ENCODE measurements at regions not wholly inside any gene's neighbourhood (a gene's known extent, or its start where the extent isn't known, plus 50 kb on each side); places are given as distances from the start of the nearest gene placed in this dataset.

DNA sequence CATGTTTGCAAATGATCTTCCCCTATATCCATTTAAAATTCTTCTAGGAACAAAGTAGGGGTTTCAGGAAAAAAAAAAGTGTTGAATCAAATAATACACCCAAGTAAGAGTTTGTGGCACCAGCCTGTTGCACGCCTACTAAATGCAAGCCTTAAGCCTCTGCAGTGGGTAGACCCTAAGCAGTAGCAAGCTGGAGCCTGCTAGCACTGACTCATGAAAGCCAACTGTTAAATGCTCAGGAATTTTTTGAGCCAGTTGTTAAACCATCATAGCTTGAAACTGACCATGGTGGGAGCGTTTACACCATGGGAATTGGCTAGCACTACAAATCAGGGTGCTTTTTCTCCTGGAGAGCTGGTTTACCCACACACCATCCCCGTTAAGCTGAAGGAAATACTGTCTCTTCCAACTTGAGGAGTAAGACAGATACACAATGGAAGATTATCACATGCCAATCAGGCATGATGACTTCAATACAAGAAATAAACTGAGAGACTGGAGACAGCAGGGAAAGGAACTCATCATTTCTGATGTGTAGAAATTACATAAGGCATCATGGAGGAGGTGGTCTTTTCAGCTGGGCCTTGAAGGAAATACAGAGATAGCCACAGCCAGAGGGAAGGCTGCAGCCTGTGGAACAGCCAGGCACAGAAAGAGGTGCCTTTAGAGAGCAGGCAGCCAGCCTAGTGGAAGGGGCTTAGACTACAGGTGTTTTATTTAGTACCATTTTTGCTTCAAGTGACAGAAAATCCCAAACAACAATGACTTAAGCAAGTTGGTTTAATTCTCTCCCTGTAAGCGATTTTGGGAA is 110.8 kb downstream of the SNX5 start:
- H3K9me2 ChIP-seq (ENCODE audit: insufficient read depth, low read length) = no peaks in the 10 kb centered on the region

DNA sequence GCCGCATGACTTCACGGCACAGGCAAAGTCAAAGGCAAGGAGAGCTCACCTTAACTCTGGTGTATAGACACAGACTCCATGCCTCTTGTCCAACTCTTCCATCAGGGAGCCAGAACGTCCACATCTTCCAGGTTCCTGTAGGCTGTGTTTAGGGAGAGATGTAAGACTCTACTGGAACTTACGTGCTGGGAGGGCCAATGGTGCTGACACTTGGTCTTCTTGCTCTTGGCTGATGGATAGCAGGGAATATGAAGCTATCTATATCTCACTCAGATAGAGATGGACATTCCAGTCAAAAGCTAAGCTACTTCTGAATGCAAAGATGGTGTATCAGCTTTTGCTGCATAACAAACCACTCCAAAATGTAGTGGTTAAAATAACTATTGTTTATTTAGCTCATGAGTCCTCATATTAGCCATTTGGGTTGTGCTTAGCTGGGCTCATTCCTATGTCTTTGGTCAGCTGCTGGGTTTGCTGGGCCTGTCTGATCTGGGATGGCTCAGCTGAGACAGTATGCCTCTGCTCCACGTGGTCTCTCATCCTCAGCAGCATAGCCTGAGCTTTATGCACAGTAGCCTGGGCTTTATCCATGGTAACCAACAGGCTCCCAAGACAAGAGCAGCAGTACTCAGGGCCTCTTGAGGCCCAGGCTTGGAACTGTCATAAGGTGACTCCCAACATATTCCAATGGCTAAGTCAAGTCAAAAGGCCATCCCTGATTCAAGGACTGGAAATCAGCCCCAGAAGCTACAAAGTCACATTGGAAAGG is 111.6 kb downstream of the SNX5 start:
- H3K9ac ChIP-seq (ENCODE audit: low read length) = no peak overlapping the region
- H2AFZ ChIP-seq (ENCODE audit: low read depth, low read length) = no peak overlapping the region
- no peak overlapping the region for H3K4me3 ChIP-seq (ENCODE audit: low read length)
- H3F3A ChIP-seq (ENCODE audit: insufficient read depth, low read length, poor library complexity, severe bottlenecking) = no peaks in the 10 kb centered on the region
- H3K36me3 ChIP-seq (ENCODE audit: insufficient read depth, low read length) = no peaks in the 10 kb centered on the region
- H3K4me2 ChIP-seq (ENCODE audit: low read length) = no peak overlapping the region
- H3K27me3 ChIP-seq (ENCODE audit: insufficient read depth, low read depth, low read length) = no peaks in the 10 kb centered on the region
- peaks cover 3% of the 10 kb centered on the region for H3K9me3 ChIP-seq (ENCODE audit: low read length)
- no peaks in the 10 kb centered on the region for H4K20me1 ChIP-seq (ENCODE audit: insufficient read depth)
- no peak for TF ChIP-seq EZH2 (IDR thresholded peaks at IDR 0.05; ENCODE audit: borderline replicate concordance, insufficient read depth, low read length, poor library complexity, severe bottlenecking)
- TF ChIP-seq MXI1 (conservative IDR thresholded peaks at IDR 0.05; ENCODE audit: poor library complexity, severe bottlenecking) = no peak
- no peak for TF ChIP-seq RAD21 (conservative IDR thresholded peaks at IDR 0.05)
- TF ChIP-seq TAF1 (IDR thresholded peaks at IDR 0.05; ENCODE audit: low read depth) = no peak
- H3K27ac ChIP-seq (ENCODE audit: low read length) = no peak overlapping the region
- no peaks in the 10 kb centered on the region for H3K9me2 ChIP-seq (ENCODE audit: insufficient read depth, low read length)
- no peaks in the 10 kb centered on the region for H3K79me2 ChIP-seq (replicated peaks; ENCODE audit: insufficient read depth, low read length)

More for the DNA sequence above, 110.8 kb downstream of the SNX5 start:
- Histone ChIP-seq H3K36me3 (ENCODE audit: insufficient read depth, low read length) (no peaks in the 10 kb centered on the region), H3K27ac (ENCODE audit: low read length) (no peak overlapping the region), H4K20me1 (ENCODE audit: insufficient read depth) (no peaks in the 10 kb centered on the region), H3K4me2 (ENCODE audit: low read length) (no peak overlapping the region), H3K27me3 (ENCODE audit: insufficient read depth, low read depth, low read length) (no peaks in the 10 kb centered on the region), H3F3A (ENCODE audit: insufficient read depth, low read length, poor library complexity, severe bottlenecking) (no peaks in the 10 kb centered on the region), H3K79me2 (replicated peaks; ENCODE audit: insufficient read depth, low read length) (no peaks in the 10 kb centered on the region), H3K4me3 (ENCODE audit: low read length) (no peak overlapping the region), H3K9me3 (ENCODE audit: low read length) (peaks cover 3% of the 10 kb centered on the region), H3K9ac (ENCODE audit: low read length) (no peak overlapping the region), H2AFZ (ENCODE audit: low read depth, low read length) (no peak overlapping the region)
- TF ChIP-seq EP300 (conservative IDR thresholded peaks at IDR 0.05; ENCODE audit: poor library complexity, severe bottlenecking) (peak; percentile 34), EZH2 (IDR thresholded peaks at IDR 0.05; ENCODE audit: borderline replicate concordance, insufficient read depth, low read length, poor library complexity, severe bottlenecking) (no peak), TAF1 (IDR thresholded peaks at IDR 0.05; ENCODE audit: low read depth) (no peak)

DNA sequence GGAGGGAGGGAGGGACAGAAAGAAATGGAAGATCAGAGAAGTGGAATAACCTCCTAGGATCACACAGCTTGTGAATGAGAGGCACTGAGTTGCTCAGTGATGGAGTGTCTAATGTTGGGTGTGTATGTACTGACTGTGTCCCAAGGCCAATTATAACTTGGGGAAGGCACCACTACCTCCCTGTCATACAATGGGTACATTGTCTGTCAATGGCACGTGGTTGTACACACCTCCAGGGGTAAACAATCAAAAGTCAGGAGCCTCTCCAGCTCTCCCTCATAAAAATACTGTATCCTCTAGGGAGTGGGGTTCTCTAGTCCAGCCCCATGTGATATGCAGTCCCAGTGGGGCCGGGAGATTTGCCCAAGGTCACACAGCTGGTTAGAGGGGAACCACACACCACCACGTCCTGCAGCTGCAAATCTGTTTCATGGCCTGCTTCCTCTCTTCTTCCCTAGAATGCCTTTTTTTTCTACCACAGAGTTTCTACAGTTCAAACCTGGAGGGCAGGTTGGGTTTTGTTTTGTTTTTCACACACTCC is 112.5 kb downstream of the SNX5 start:
- Histone ChIP-seq H2AFZ (ENCODE audit: low read depth, low read length) (no peak overlapping the region), H3K9me3 (ENCODE audit: low read length) (peaks cover 3% of the 10 kb centered on the region), H3K9me2 (ENCODE audit: insufficient read depth, low read length) (no peaks in the 10 kb centered on the region), H3K4me3 (ENCODE audit: low read length) (no peak overlapping the region), H3K4me2 (ENCODE audit: low read length) (no peak overlapping the region), H3K36me3 (ENCODE audit: insufficient read depth, low read length) (no peaks in the 10 kb centered on the region), H3K27ac (ENCODE audit: low read length) (no peak overlapping the region), H3K79me2 (replicated peaks; ENCODE audit: insufficient read depth, low read length) (no peaks in the 10 kb centered on the region), H3K27me3 (ENCODE audit: insufficient read depth, low read depth, low read length) (no peaks in the 10 kb centered on the region), H3K9ac (ENCODE audit: low read length) (no peak overlapping the region), H3F3A (ENCODE audit: insufficient read depth, low read length, poor library complexity, severe bottlenecking) (no peaks in the 10 kb centered on the region), H4K20me1 (ENCODE audit: insufficient read depth) (no peaks in the 10 kb centered on the region)
- TF ChIP-seq SMC3 (conservative IDR thresholded peaks at IDR 0.05; ENCODE audit: poor library complexity) = no peak
- TF ChIP-seq TAF1 (IDR thresholded peaks at IDR 0.05; ENCODE audit: low read depth) = no peak
- TF ChIP-seq RAD21 (conservative IDR thresholded peaks at IDR 0.05) = no peak
- TF ChIP-seq POLR2AphosphoS5 (IDR thresholded peaks at IDR 0.05) = no peak
- no peak for TF ChIP-seq MXI1 (conservative IDR thresholded peaks at IDR 0.05; ENCODE audit: poor library complexity, severe bottlenecking)
- TF ChIP-seq, protein P1, sequence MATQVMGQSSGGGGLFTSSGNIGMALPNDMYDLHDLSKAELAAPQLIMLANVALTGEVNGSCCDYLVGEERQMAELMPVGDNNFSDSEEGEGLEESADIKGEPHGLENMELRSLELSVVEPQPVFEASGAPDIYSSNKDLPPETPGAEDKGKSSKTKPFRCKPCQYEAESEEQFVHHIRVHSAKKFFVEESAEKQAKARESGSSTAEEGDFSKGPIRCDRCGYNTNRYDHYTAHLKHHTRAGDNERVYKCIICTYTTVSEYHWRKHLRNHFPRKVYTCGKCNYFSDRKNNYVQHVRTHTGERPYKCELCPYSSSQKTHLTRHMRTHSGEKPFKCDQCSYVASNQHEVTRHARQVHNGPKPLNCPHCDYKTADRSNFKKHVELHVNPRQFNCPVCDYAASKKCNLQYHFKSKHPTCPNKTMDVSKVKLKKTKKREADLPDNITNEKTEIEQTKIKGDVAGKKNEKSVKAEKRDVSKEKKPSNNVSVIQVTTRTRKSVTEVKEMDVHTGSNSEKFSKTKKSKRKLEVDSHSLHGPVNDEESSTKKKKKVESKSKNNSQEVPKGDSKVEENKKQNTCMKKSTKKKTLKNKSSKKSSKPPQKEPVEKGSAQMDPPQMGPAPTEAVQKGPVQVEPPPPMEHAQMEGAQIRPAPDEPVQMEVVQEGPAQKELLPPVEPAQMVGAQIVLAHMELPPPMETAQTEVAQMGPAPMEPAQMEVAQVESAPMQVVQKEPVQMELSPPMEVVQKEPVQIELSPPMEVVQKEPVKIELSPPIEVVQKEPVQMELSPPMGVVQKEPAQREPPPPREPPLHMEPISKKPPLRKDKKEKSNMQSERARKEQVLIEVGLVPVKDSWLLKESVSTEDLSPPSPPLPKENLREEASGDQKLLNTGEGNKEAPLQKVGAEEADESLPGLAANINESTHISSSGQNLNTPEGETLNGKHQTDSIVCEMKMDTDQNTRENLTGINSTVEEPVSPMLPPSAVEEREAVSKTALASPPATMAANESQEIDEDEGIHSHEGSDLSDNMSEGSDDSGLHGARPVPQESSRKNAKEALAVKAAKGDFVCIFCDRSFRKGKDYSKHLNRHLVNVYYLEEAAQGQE (IDR thresholded peaks at IDR 0.05; ENCODE audit: borderline replicate concordance) = no peak
- no peak for TF ChIP-seq EZH2 (IDR thresholded peaks at IDR 0.05; ENCODE audit: borderline replicate concordance, insufficient read depth, low read length, poor library complexity, severe bottlenecking)
- TF ChIP-seq EP300 (conservative IDR thresholded peaks at IDR 0.05; ENCODE audit: poor library complexity, severe bottlenecking) = no peak
- TF ChIP-seq, protein P2, sequence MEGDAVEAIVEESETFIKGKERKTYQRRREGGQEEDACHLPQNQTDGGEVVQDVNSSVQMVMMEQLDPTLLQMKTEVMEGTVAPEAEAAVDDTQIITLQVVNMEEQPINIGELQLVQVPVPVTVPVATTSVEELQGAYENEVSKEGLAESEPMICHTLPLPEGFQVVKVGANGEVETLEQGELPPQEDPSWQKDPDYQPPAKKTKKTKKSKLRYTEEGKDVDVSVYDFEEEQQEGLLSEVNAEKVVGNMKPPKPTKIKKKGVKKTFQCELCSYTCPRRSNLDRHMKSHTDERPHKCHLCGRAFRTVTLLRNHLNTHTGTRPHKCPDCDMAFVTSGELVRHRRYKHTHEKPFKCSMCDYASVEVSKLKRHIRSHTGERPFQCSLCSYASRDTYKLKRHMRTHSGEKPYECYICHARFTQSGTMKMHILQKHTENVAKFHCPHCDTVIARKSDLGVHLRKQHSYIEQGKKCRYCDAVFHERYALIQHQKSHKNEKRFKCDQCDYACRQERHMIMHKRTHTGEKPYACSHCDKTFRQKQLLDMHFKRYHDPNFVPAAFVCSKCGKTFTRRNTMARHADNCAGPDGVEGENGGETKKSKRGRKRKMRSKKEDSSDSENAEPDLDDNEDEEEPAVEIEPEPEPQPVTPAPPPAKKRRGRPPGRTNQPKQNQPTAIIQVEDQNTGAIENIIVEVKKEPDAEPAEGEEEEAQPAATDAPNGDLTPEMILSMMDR (IDR thresholded peaks at IDR 0.05; ENCODE audit: poor library complexity, severe bottlenecking) = no peak

Data from neural cell (in vitro differentiated cells).